Natural killer cell (primary cell): ENCODE measurements at regions not wholly inside any gene's neighbourhood (a gene's known extent, or its start where the extent isn't known, plus 50 kb on each side); places are given as distances from the start of the nearest gene placed in this dataset.

Source experiments
- ATAC-seq, 3 donors: fragments of 150-1000 bp in 2 of 3; fragments of 200-7000 bp in 1 of 3; cut with Tn5 transposase; 1 replicate in 1 of 3; 2 replicates in 2 of 3; pipeline ENCODE4 v1.10.0; 2021; ENCODE audit warnings: mild to moderate bottlenecking in 2 of 3, moderate library complexity in 2 of 3
- DNase-seq, 2 donors: peaks; one replicate each; pipeline versions ENCODE4 v3.0.0 to v3.0.0-alpha.2; 2013 to 2021; ENCODE audit warnings: mixed read lengths in 1 of 2
- H3K27ac ChIP-seq: one replicate; pipeline ENCODE4 v1.5.1; 2013; ENCODE audit warnings: mild to moderate bottlenecking, low read length
- H3K27me3 ChIP-seq: one replicate; pipeline ENCODE4 v1.6.1; 2013; ENCODE audit warnings: low read length; ENCODE audit not compliant: control insufficient read depth, insufficient read depth
- H3K36me3 ChIP-seq: one replicate; pipeline ENCODE4 v1.6.1; 2013; ENCODE audit warnings: low read length; ENCODE audit not compliant: control insufficient read depth, insufficient read depth
- H3K4me1 ChIP-seq: one replicate; pipeline ENCODE4 v1.6.1; 2013; ENCODE audit warnings: low read length; ENCODE audit not compliant: control insufficient read depth, insufficient read depth
- H3K4me3 ChIP-seq: one replicate; pipeline ENCODE4 v1.5.1; 2013; ENCODE audit warnings: low read length
- H3K9me3 ChIP-seq: one replicate; pipeline ENCODE4 v1.6.1; 2013; ENCODE audit warnings: low read length; ENCODE audit not compliant: control insufficient read depth, insufficient read depth
- H3K27ac Mint-ChIP-seq, 2 donors: one replicate each; pipeline ENCODE4 v1.8.0; 2022; ENCODE audit warnings: mild to moderate bottlenecking in 2 of 2, mixed read lengths in 2 of 2, moderate library complexity in 1 of 2
- H3K27me3 Mint-ChIP-seq, 2 donors: one replicate each; pipeline ENCODE4 v1.8.0; 2022; ENCODE audit warnings: low read depth in 2 of 2, mixed read lengths in 2 of 2
- H3K36me3 Mint-ChIP-seq: one replicate; pipeline ENCODE4 v1.8.0; 2022; ENCODE audit warnings: mixed read lengths
- H3K4me1 Mint-ChIP-seq, 2 donors: one replicate each; pipeline ENCODE4 v1.8.0; 2022; ENCODE audit warnings: mixed read lengths in 2 of 2
- H3K4me3 Mint-ChIP-seq: one replicate; pipeline ENCODE4 v1.8.0; 2022; ENCODE audit warnings: mild to moderate bottlenecking, moderate library complexity, mixed read lengths
- H3K9me3 Mint-ChIP-seq, 2 donors: one replicate each; pipeline ENCODE4 v1.8.0; 2022; ENCODE audit warnings: mixed read lengths in 2 of 2
- CTCF ChIP-seq: fragments of 200-600 bp; IDR thresholded peaks from one replicate; pipeline ENCODE4 v1.8.0; 2022; ENCODE audit warnings: antibody characterized with exemption
- WGBS: methylation state at CpG from one replicate; pipeline ENCODE4 v1.1.7; 2013; ENCODE audit warnings: missing lambda C conversion rate; ENCODE audit not compliant: insufficient coverage; 5-methylcytosine and 5-hydroxymethylcytosine counted together
- intact Hi-C: fragments of 100-400 bp; cut with micrococcal nuclease; formaldehyde crosslinking; loops from one replicate; pipeline ENCODE4 v1.14.2; 2022

- ATAC-seq (no peak), DNase-seq (peak in 1 of 2 donors; percentile 57)
- Mint-ChIP-seq H3K4me1 (no peaks in the 10 kb centered on the region), H3K4me3 (no peak overlapping the region), H3K9me3 (no peaks in the 10 kb centered on the region), H3K27me3 (no peaks in the 10 kb centered on the region), H3K36me3 (no peaks in the 10 kb centered on the region), H3K27ac (no peak overlapping the region)
- no peak overlapping the region for H3K4me3 ChIP-seq
- peaks cover 4% of the 10 kb centered on the region for H3K4me1 ChIP-seq
- no peaks in the 10 kb centered on the region for H3K9me3 ChIP-seq
- no peaks in the 10 kb centered on the region for H3K36me3 ChIP-seq
- no peaks in the 10 kb centered on the region for H3K27me3 ChIP-seq
- no peak for TF ChIP-seq CTCF
- no peak overlapping the region for H3K27ac ChIP-seq
- intact Hi-C loops = no loop called here
- WGBS = 98% methylated on average over 8 of the region's 9 CpGs
These were observed 79.2 kb upstream of the CLCN4 start for GRCh38 chrX:10077425-10078188.

GRCh38 chrX:10078266-10078665, 78.5 kb upstream of the CLCN4 start:
- Mint-ChIP-seq H3K4me1 (no peaks in the 10 kb centered on the region), H3K4me3 (no peak overlapping the region), H3K9me3 (no peaks in the 10 kb centered on the region), H3K36me3 (no peaks in the 10 kb centered on the region), H3K27me3 (no peaks in the 10 kb centered on the region), H3K27ac (no peak overlapping the region)
- Histone ChIP-seq H3K27me3 (no peaks in the 10 kb centered on the region), H3K4me3 (no peak overlapping the region), H3K4me1 (peaks cover 9% of the 10 kb centered on the region), H3K9me3 (no peaks in the 10 kb centered on the region), H3K36me3 (no peaks in the 10 kb centered on the region), H3K27ac (no peak overlapping the region)
- no CpG with 5 or more reads among the region's 5 CpGs for WGBS
- ATAC-seq (peak in 1 of 3 donors; percentile 60), DNase-seq (no peak)
- intact Hi-C loops = no loop called here
- TF ChIP-seq CTCF = no peak

GRCh38 chrX:10079231-10079630, 77.5 kb upstream of the CLCN4 start:
- intact Hi-C loops = no loop called here
- Mint-ChIP-seq H3K27me3 (no peaks in the 10 kb centered on the region), H3K9me3 (no peaks in the 10 kb centered on the region), H3K4me1 (no peaks in the 10 kb centered on the region), H3K36me3 (no peaks in the 10 kb centered on the region), H3K27ac (no peak overlapping the region), H3K4me3 (no peak overlapping the region)
- DNase-seq = no peak
- Histone ChIP-seq H3K36me3 (no peaks in the 10 kb centered on the region), H3K9me3 (no peaks in the 10 kb centered on the region), H3K4me1 (peaks cover 11% of the 10 kb centered on the region), H3K4me3 (no peak overlapping the region), H3K27me3 (no peaks in the 10 kb centered on the region), H3K27ac (no peak overlapping the region)
- no peak for TF ChIP-seq CTCF
- no peak for ATAC-seq
- 98% methylated on average over 7 of the region's 7 CpGs for WGBS

- WGBS = 56% methylated on average over 1 of the region's 2 CpGs
- Mint-ChIP-seq H3K4me3 (no peak overlapping the region), H3K27me3 (no peaks in the 10 kb centered on the region), H3K27ac (peak overlapping the region in 1 of 2 donors; percentile 9), H3K36me3 (no peaks in the 10 kb centered on the region), H3K4me1 (peaks cover 12 to 18% of the 10 kb centered on the region in 2 donors), H3K9me3 (no peaks in the 10 kb centered on the region)
- Histone ChIP-seq H3K9me3 (no peaks in the 10 kb centered on the region), H3K4me3 (no peak overlapping the region), H3K4me1 (peaks cover 23% of the 10 kb centered on the region), H3K36me3 (no peaks in the 10 kb centered on the region), H3K27me3 (no peaks in the 10 kb centered on the region), H3K27ac (no peak overlapping the region)
- no peak for TF ChIP-seq CTCF
- DNase-seq (no peak), ATAC-seq (no peak)
- intact Hi-C loops = no loop called here
These were observed 73.0 kb upstream of the CLCN4 start for GRCh38 chrX:10083809-10084208.
